H9 (cell line): ENCODE measurements at regions not wholly inside any gene's neighbourhood (a gene's known extent, or its start where the extent isn't known, plus 50 kb on each side); places are given as distances from the start of the nearest gene placed in this dataset.
A peak's percentile ranks its signal among the peaks of the same experiment; 100 is the strongest.
"Not testable (repeated sequence)": the region's sequence is repeated elsewhere in the genome, so short reads cannot be mapped to it uniquely, and the experiment has no call there.

Experiments
- DNase-seq: peaks from one replicate; pipeline ENCODE4 v3.0.0-alpha.2; 2017
- H2AFZ ChIP-seq: one replicate; pipeline ENCODE4 v1.6.1; 2013; ENCODE audit warnings: mild to moderate bottlenecking, low read length, control low read depth, moderate library complexity
- H2AK5ac ChIP-seq: 2 replicates; pipeline ENCODE4 v1.6.1; 2013; ENCODE audit warnings: low read length, control low read depth, mixed read lengths; ENCODE audit not compliant: insufficient read length
- H2BK120ac ChIP-seq: one replicate; pipeline ENCODE4 v1.6.1; 2013; ENCODE audit warnings: low read depth, mild to moderate bottlenecking, low read length, control low read depth, inconsistent platforms; ENCODE audit not compliant: poor library complexity, severe bottlenecking
- H2BK12ac ChIP-seq: 2 replicates; pipeline ENCODE4 v1.6.1; 2013; ENCODE audit warnings: low read length, control low read depth, mixed read lengths, low read depth; ENCODE audit not compliant: insufficient read length
- H2BK15ac ChIP-seq: 2 replicates; pipeline ENCODE4 v1.6.1; 2013; ENCODE audit warnings: low read depth, low read length, control low read depth
- H2BK20ac ChIP-seq: one replicate; pipeline ENCODE4 v1.6.1; 2013; ENCODE audit warnings: low read depth, mild to moderate bottlenecking, low read length, control low read depth, inconsistent platforms; ENCODE audit not compliant: poor library complexity, severe bottlenecking
- H2BK5ac ChIP-seq: 2 replicates; pipeline ENCODE4 v1.6.1; 2013; ENCODE audit warnings: low read length, control low read depth, mixed read lengths; ENCODE audit not compliant: insufficient read length
- H3K14ac ChIP-seq: 2 replicates; pipeline ENCODE4 v1.6.1; 2013; ENCODE audit warnings: low read length, control low read depth; ENCODE audit not compliant: insufficient read depth
- H3K18ac ChIP-seq: 2 replicates; pipeline ENCODE4 v1.6.1; 2013; ENCODE audit warnings: low read depth, mild to moderate bottlenecking, mixed read lengths, low read length, control low read depth; ENCODE audit not compliant: insufficient read length
- H3K23ac ChIP-seq: 2 replicates; pipeline ENCODE4 v1.6.1; 2013; ENCODE audit warnings: low read length, control low read depth, mixed read lengths, low read depth; ENCODE audit not compliant: insufficient read length
- H3K23me2 ChIP-seq: 2 replicates; pipeline ENCODE4 v1.6.1; 2013; ENCODE audit warnings: low read depth, mild to moderate bottlenecking, mixed read lengths, low read length, control low read depth; ENCODE audit not compliant: insufficient read length, poor library complexity, severe bottlenecking
- H3K27ac ChIP-seq: 2 replicates; pipeline ENCODE4 v1.5.1; 2013; ENCODE audit warnings: low read length, control low read depth, mixed read lengths, low read depth; ENCODE audit not compliant: insufficient read length
- H3K27me3 ChIP-seq: 2 replicates; pipeline ENCODE4 v1.6.1; 2013; ENCODE audit warnings: low read length, control low read depth, inconsistent platforms; ENCODE audit not compliant: insufficient read depth
- H3K4ac ChIP-seq: 2 replicates; pipeline ENCODE4 v1.6.1; 2013; ENCODE audit warnings: low read depth, mild to moderate bottlenecking, control low read depth, inconsistent platforms, low read length, moderate library complexity
- H3K4me1 ChIP-seq: 2 replicates; pipeline ENCODE4 v1.6.1; 2013; ENCODE audit warnings: low read length, control low read depth, inconsistent platforms; ENCODE audit not compliant: insufficient read depth
- H3K4me2 ChIP-seq: 2 replicates; pipeline ENCODE4 v1.6.1; 2013; ENCODE audit warnings: low read length, control low read depth, mixed read lengths; ENCODE audit not compliant: insufficient read length, insufficient read depth
- H3K56ac ChIP-seq: 2 replicates; pipeline ENCODE4 v1.6.1; 2013; ENCODE audit warnings: low read depth, mild to moderate bottlenecking, mixed read lengths, low read length, control low read depth; ENCODE audit not compliant: insufficient read length
- H3K79me1 ChIP-seq: 2 replicates; pipeline ENCODE4 v1.6.1; 2013; ENCODE audit warnings: low read depth, mild to moderate bottlenecking, moderate library complexity, low read length, control low read depth, inconsistent platforms; ENCODE audit not compliant: insufficient read depth, poor library complexity, severe bottlenecking
- H3K79me2 ChIP-seq: 2 replicates; pipeline ENCODE4 v1.6.1; 2013; ENCODE audit warnings: low read length, control low read depth, inconsistent platforms; ENCODE audit not compliant: insufficient read depth
- H3K9ac ChIP-seq: 2 replicates; pipeline ENCODE4 v1.6.1; 2013; ENCODE audit warnings: low read length, control low read depth, mixed read lengths; ENCODE audit not compliant: insufficient read length; ENCODE audit errors: extremely low read depth
- H3K9me3 ChIP-seq: one replicate; pipeline ENCODE4 v1.6.1; 2013; ENCODE audit warnings: low read depth, low read length, inconsistent platforms; ENCODE audit not compliant: control insufficient read depth
- H3T11ph ChIP-seq: one replicate; pipeline ENCODE4 v1.6.1; 2013; ENCODE audit warnings: mild to moderate bottlenecking, low read length, control low read depth, inconsistent platforms
- H4K20me1 ChIP-seq: one replicate; pipeline ENCODE4 v1.6.1; 2013; ENCODE audit not compliant: control insufficient read depth, insufficient read length, insufficient read depth
- H4K5ac ChIP-seq: 2 replicates; pipeline ENCODE4 v1.6.1; 2013; ENCODE audit warnings: low read depth, mild to moderate bottlenecking, mixed read lengths, low read length, control low read depth; ENCODE audit not compliant: insufficient read length
- H4K8ac ChIP-seq: replicated peaks from 2 replicates; pipeline ENCODE4 v1.6.1; 2013; ENCODE audit warnings: low read length, control low read depth, mixed read lengths, low read depth; ENCODE audit not compliant: insufficient read length
- H4K91ac ChIP-seq: 2 replicates; pipeline ENCODE4 v1.6.1; 2013; ENCODE audit warnings: low read depth, mild to moderate bottlenecking, moderate library complexity, mixed read lengths, low read length, control low read depth; ENCODE audit not compliant: insufficient read length
- H3K27ac Mint-ChIP-seq, 3 experiments: 2 replicates in 2 of 3; 3 replicates in 1 of 3; pipeline ENCODE4 v1.8.0; 2020 to 2021; ENCODE audit warnings: mixed read lengths in 3 of 3, mild to moderate bottlenecking in 1 of 3, moderate library complexity in 1 of 3
- H3K27me3 Mint-ChIP-seq: 2 replicates; pipeline ENCODE4 v1.8.0; 2021; ENCODE audit warnings: low read depth, mild to moderate bottlenecking, moderate library complexity, mixed read lengths
- H3K36me3 Mint-ChIP-seq, 3 experiments: 2 replicates in 2 of 3; 3 replicates in 1 of 3; pipeline ENCODE4 v1.8.0; 2020 to 2021; ENCODE audit warnings: low read depth in 3 of 3, mixed read lengths in 3 of 3; ENCODE audit not compliant: insufficient read depth in 1 of 3
- H3K4me1 Mint-ChIP-seq, 2 experiments: 2 replicates each; pipeline ENCODE4 v1.8.0; 2020; ENCODE audit warnings: mixed read lengths in 2 of 2
- H3K4me3 Mint-ChIP-seq, 2 experiments: 2 replicates in 1 of 2; 3 replicates in 1 of 2; pipeline ENCODE4 v1.8.0; 2020 to 2021; ENCODE audit warnings: mild to moderate bottlenecking in 2 of 2, mixed read lengths in 2 of 2, moderate library complexity in 1 of 2
- H3K9me3 Mint-ChIP-seq, 2 experiments: 2 replicates in 1 of 2; 3 replicates in 1 of 2; pipeline ENCODE4 v1.8.0; 2020; ENCODE audit warnings: mild to moderate bottlenecking in 2 of 2, mixed read lengths in 2 of 2, moderate library complexity in 1 of 2
- WGBS: extraction: QIAGEN DNeasy Blood & Tissue Kit; methylation state at CpG from one replicate; pipeline ENCODE4 v1.1.7; 2013; ENCODE audit warnings: missing lambda C conversion rate, low lambda C conversion rate, mixed read lengths; ENCODE audit not compliant: insufficient read length; ENCODE audit errors: extremely low coverage; 5-methylcytosine and 5-hydroxymethylcytosine counted together

GRCh38 chr2:87280596-87281355, 259.1 kb upstream of the PLGLB1 start:
- H3K23me2 ChIP-seq, H2BK120ac ChIP-seq, H4K91ac ChIP-seq, H4K20me1 ChIP-seq, H3K18ac ChIP-seq, H3K27ac ChIP-seq, H2BK5ac ChIP-seq, H3K4ac ChIP-seq, H2AFZ ChIP-seq, H3K9me3 ChIP-seq, H3K9me3 Mint-ChIP-seq, H3K27ac Mint-ChIP-seq, H3K14ac ChIP-seq, H3K36me3 Mint-ChIP-seq, H3K79me1 ChIP-seq, H4K5ac ChIP-seq, H2BK15ac ChIP-seq, H3K9ac ChIP-seq, H2AK5ac ChIP-seq, H3T11ph ChIP-seq, H3K4me3 Mint-ChIP-seq, H3K79me2 ChIP-seq, H2BK12ac ChIP-seq, H3K27me3 Mint-ChIP-seq, H4K8ac ChIP-seq, H3K23ac ChIP-seq, H2BK20ac ChIP-seq, H3K4me2 ChIP-seq, H3K56ac ChIP-seq, DNase-seq, H3K27me3 ChIP-seq, H3K4me1 ChIP-seq: not testable (repeated sequence)
- WGBS: no CpG with 5 or more reads among the region's 10 CpGs
- H3K4me1 Mint-ChIP-seq: peaks cover 11 to 13% of the 10 kb centered on the region in 2 experiments

GRCh38 chr2:87283735-87284470, 262.3 kb upstream of the PLGLB1 start:
- H4K5ac ChIP-seq, H3K79me2 ChIP-seq, H4K8ac ChIP-seq, H3K27me3 Mint-ChIP-seq, H3K4me2 ChIP-seq, H3K79me1 ChIP-seq, H3K27ac ChIP-seq, H3K18ac ChIP-seq, H3K56ac ChIP-seq, H4K91ac ChIP-seq, H3K9me3 ChIP-seq, H2BK12ac ChIP-seq, H4K20me1 ChIP-seq, H2BK5ac ChIP-seq, H3K9me3 Mint-ChIP-seq, H3K4ac ChIP-seq, H2BK15ac ChIP-seq, H3K4me1 ChIP-seq, H3K23ac ChIP-seq, H3K27me3 ChIP-seq, H2BK120ac ChIP-seq, H2AK5ac ChIP-seq, H2AFZ ChIP-seq, H3K14ac ChIP-seq, H3T11ph ChIP-seq, H3K23me2 ChIP-seq, H2BK20ac ChIP-seq, H3K9ac ChIP-seq, H3K36me3 Mint-ChIP-seq: not testable (repeated sequence)
- peak overlapping the region in 1 of 2 experiments; percentile 32; a peak in 1 of 5 replicates for H3K4me3 Mint-ChIP-seq
- no CpG with 5 or more reads among the region's 18 CpGs for WGBS
- peaks cover 10 to 11% of the 10 kb centered on the region in 2 experiments for H3K4me1 Mint-ChIP-seq
- DNase-seq: peak; percentile 40
- H3K27ac Mint-ChIP-seq: peak overlapping the region in 1 of 3 experiments; percentile 44; a peak in 1 of 7 replicates
